ENCODE measurements at regions not wholly inside any gene's neighbourhood (a gene's known extent, or its start where the extent isn't known, plus 50 kb on each side); places are given as distances from the start of the nearest gene placed in this dataset.

- no peak for TF ChIP-seq CTCF (conservative IDR thresholded peaks at IDR 0.05)
- no peak for TF ChIP-seq EZH2 (IDR thresholded peaks at IDR 0.05; ENCODE audit: low read depth)
Measured at GRCh38 chr13:111561091-111561781, 240.8 kb downstream of the TEX29 start.

Measured in PC-9 (cell line).